ENCODE measurements at regions not wholly inside any gene's neighbourhood (a gene's known extent, or its start where the extent isn't known, plus 50 kb on each side); places are given as distances from the start of the nearest gene placed in this dataset.

GRCh38 chr4:57679969-57680368, 569.8 kb upstream of the IGFBP7 start:
- Histone ChIP-seq H3K9me3 (ENCODE audit: low read length) (no peaks in the 10 kb centered on the region), H3K36me3 (ENCODE audit: insufficient read depth, low read length) (no peaks in the 10 kb centered on the region), H3K27me3 (ENCODE audit: insufficient read depth, low read length) (no peaks in the 10 kb centered on the region), H3K4me1 (ENCODE audit: insufficient read depth, low read length) (no peaks in the 10 kb centered on the region), H2AFZ (ENCODE audit: low read depth, low read length) (no peak overlapping the region), H3K4me3 (ENCODE audit: low read length) (no peak overlapping the region)

GRCh38 chr4:57676394-57676793, 566.2 kb upstream of the IGFBP7 start:
- Histone ChIP-seq H3K4me1 (ENCODE audit: insufficient read depth, low read length) (no peaks in the 10 kb centered on the region), H3K9me3 (ENCODE audit: low read length) (no peaks in the 10 kb centered on the region), H3K27me3 (ENCODE audit: insufficient read depth, low read length) (no peaks in the 10 kb centered on the region), H2AFZ (ENCODE audit: low read depth, low read length) (no peak overlapping the region), H3K36me3 (ENCODE audit: insufficient read depth, low read length) (no peaks in the 10 kb centered on the region), H3K4me3 (ENCODE audit: low read length) (no peak overlapping the region)

GRCh38 chr4:57672846-57673433, 562.8 kb upstream of the IGFBP7 start:
- H3K4me1 ChIP-seq (ENCODE audit: insufficient read depth, low read length) = peaks cover 2% of the 10 kb centered on the region

GRCh38 chr4:57668621-57669020, 558.4 kb upstream of the IGFBP7 start:
- Histone ChIP-seq H3K9me3 (ENCODE audit: low read length) (no peaks in the 10 kb centered on the region), H3K4me3 (ENCODE audit: low read length) (no peak overlapping the region), H3K36me3 (ENCODE audit: insufficient read depth, low read length) (no peaks in the 10 kb centered on the region), H2AFZ (ENCODE audit: low read depth, low read length) (no peak overlapping the region), H3K4me1 (ENCODE audit: insufficient read depth, low read length) (peaks cover 2% of the 10 kb centered on the region), H3K27me3 (ENCODE audit: insufficient read depth, low read length) (peaks cover 6% of the 10 kb centered on the region)

More at GRCh38 chr4:57672846-57673433, 562.8 kb upstream of the IGFBP7 start:
- no peaks in the 10 kb centered on the region for H3K27me3 ChIP-seq (ENCODE audit: insufficient read depth, low read length)
- H3K36me3 ChIP-seq (ENCODE audit: insufficient read depth, low read length) = no peaks in the 10 kb centered on the region
- H2AFZ ChIP-seq (ENCODE audit: low read depth, low read length) = no peak overlapping the region
- H3K4me3 ChIP-seq (ENCODE audit: low read length) = no peak overlapping the region
- no peaks in the 10 kb centered on the region for H3K9me3 ChIP-seq (ENCODE audit: low read length)

GRCh38 chr4:57665806-57666205, 555.6 kb upstream of the IGFBP7 start:
- no peak overlapping the region for H3K4me3 ChIP-seq (ENCODE audit: low read length)
- H3K9me3 ChIP-seq (ENCODE audit: low read length) = no peaks in the 10 kb centered on the region
- peaks cover 6% of the 10 kb centered on the region for H3K27me3 ChIP-seq (ENCODE audit: insufficient read depth, low read length)
- no peaks in the 10 kb centered on the region for H3K36me3 ChIP-seq (ENCODE audit: insufficient read depth, low read length)
- no peak overlapping the region for H2AFZ ChIP-seq (ENCODE audit: low read depth, low read length)
- H3K4me1 ChIP-seq (ENCODE audit: insufficient read depth, low read length) = peaks cover 2% of the 10 kb centered on the region

- no peaks in the 10 kb centered on the region for H3K36me3 ChIP-seq (ENCODE audit: insufficient read depth, low read length)
- peaks cover 1% of the 10 kb centered on the region for H3K27me3 ChIP-seq (ENCODE audit: insufficient read depth, low read length)
- no peaks in the 10 kb centered on the region for H3K4me1 ChIP-seq (ENCODE audit: insufficient read depth, low read length)
- no peak overlapping the region for H3K4me3 ChIP-seq (ENCODE audit: low read length)
- H3K9me3 ChIP-seq (ENCODE audit: low read length) = no peaks in the 10 kb centered on the region
- H2AFZ ChIP-seq (ENCODE audit: low read depth, low read length) = no peak overlapping the region
Measured at GRCh38 chr4:57661517-57662090, 551.4 kb upstream of the IGFBP7 start.

- Histone ChIP-seq H3K27me3 (ENCODE audit: insufficient read depth, low read length) (no peaks in the 10 kb centered on the region), H2AFZ (ENCODE audit: low read depth, low read length) (no peak overlapping the region), H3K4me1 (ENCODE audit: insufficient read depth, low read length) (no peaks in the 10 kb centered on the region), H3K9me3 (ENCODE audit: low read length) (no peaks in the 10 kb centered on the region), H3K4me3 (ENCODE audit: low read length) (no peak overlapping the region), H3K36me3 (ENCODE audit: insufficient read depth, low read length) (no peaks in the 10 kb centered on the region)
Measured at GRCh38 chr4:57658673-57659072, 548.5 kb upstream of the IGFBP7 start.

GRCh38 chr4:57658188-57658587, 548.0 kb upstream of the IGFBP7 start:
- Histone ChIP-seq H3K4me1 (ENCODE audit: insufficient read depth, low read length) (no peaks in the 10 kb centered on the region), H3K9me3 (ENCODE audit: low read length) (no peaks in the 10 kb centered on the region), H3K27me3 (ENCODE audit: insufficient read depth, low read length) (no peaks in the 10 kb centered on the region), H2AFZ (ENCODE audit: low read depth, low read length) (no peak overlapping the region), H3K36me3 (ENCODE audit: insufficient read depth, low read length) (no peaks in the 10 kb centered on the region), H3K4me3 (ENCODE audit: low read length) (no peak overlapping the region)

- H3K4me1 ChIP-seq (ENCODE audit: insufficient read depth, low read length) = peaks cover 5% of the 10 kb centered on the region
- no peaks in the 10 kb centered on the region for H3K27me3 ChIP-seq (ENCODE audit: insufficient read depth, low read length)
- H3K36me3 ChIP-seq (ENCODE audit: insufficient read depth, low read length) = no peaks in the 10 kb centered on the region
- H3K9me3 ChIP-seq (ENCODE audit: low read length) = no peaks in the 10 kb centered on the region
- no peak overlapping the region for H3K4me3 ChIP-seq (ENCODE audit: low read length)
- no peak overlapping the region for H2AFZ ChIP-seq (ENCODE audit: low read depth, low read length)
Measured at GRCh38 chr4:57655342-57655741, 545.2 kb upstream of the IGFBP7 start.

GRCh38 chr4:57652779-57653178, 542.6 kb upstream of the IGFBP7 start:
- Histone ChIP-seq H3K4me1 (ENCODE audit: insufficient read depth, low read length) (peaks cover 11% of the 10 kb centered on the region), H3K4me3 (ENCODE audit: low read length) (no peak overlapping the region), H3K27me3 (ENCODE audit: insufficient read depth, low read length) (no peaks in the 10 kb centered on the region), H2AFZ (ENCODE audit: low read depth, low read length) (no peak overlapping the region), H3K9me3 (ENCODE audit: low read length) (no peaks in the 10 kb centered on the region), H3K36me3 (ENCODE audit: insufficient read depth, low read length) (no peaks in the 10 kb centered on the region)

GRCh38 chr4:57640391-57641100, 530.4 kb upstream of the IGFBP7 start:
- Histone ChIP-seq H2AFZ (ENCODE audit: low read depth, low read length) (no peak overlapping the region), H3K9me3 (ENCODE audit: low read length) (no peaks in the 10 kb centered on the region), H3K4me3 (ENCODE audit: low read length) (no peak overlapping the region), H3K4me1 (ENCODE audit: insufficient read depth, low read length) (peaks cover 15% of the 10 kb centered on the region), H3K36me3 (ENCODE audit: insufficient read depth, low read length) (no peaks in the 10 kb centered on the region), H3K27me3 (ENCODE audit: insufficient read depth, low read length) (no peaks in the 10 kb centered on the region)

GRCh38 chr4:57639561-57640382, 529.6 kb upstream of the IGFBP7 start:
- H3K36me3 ChIP-seq (ENCODE audit: insufficient read depth, low read length) = no peaks in the 10 kb centered on the region
- H3K27me3 ChIP-seq (ENCODE audit: insufficient read depth, low read length) = no peaks in the 10 kb centered on the region
- peaks cover 15% of the 10 kb centered on the region for H3K4me1 ChIP-seq (ENCODE audit: insufficient read depth, low read length)
- no peak overlapping the region for H3K4me3 ChIP-seq (ENCODE audit: low read length)
- H3K9me3 ChIP-seq (ENCODE audit: low read length) = no peaks in the 10 kb centered on the region
- H2AFZ ChIP-seq (ENCODE audit: low read depth, low read length) = no peak overlapping the region

GRCh38 chr4:57635910-57636309, 525.7 kb upstream of the IGFBP7 start:
- peaks cover 15% of the 10 kb centered on the region for H3K4me1 ChIP-seq (ENCODE audit: insufficient read depth, low read length)
- no peak overlapping the region for H3K4me3 ChIP-seq (ENCODE audit: low read length)
- H3K27me3 ChIP-seq (ENCODE audit: insufficient read depth, low read length) = no peaks in the 10 kb centered on the region
- no peak overlapping the region for H2AFZ ChIP-seq (ENCODE audit: low read depth, low read length)
- H3K9me3 ChIP-seq (ENCODE audit: low read length) = no peaks in the 10 kb centered on the region
- no peaks in the 10 kb centered on the region for H3K36me3 ChIP-seq (ENCODE audit: insufficient read depth, low read length)
